SU-DHL-6 (cell line): ENCODE measurements at regions not wholly inside any gene's neighbourhood (a gene's known extent, or its start where the extent isn't known, plus 50 kb on each side); places are given as distances from the start of the nearest gene placed in this dataset.

ENCODE experiments used
- H2AFZ ChIP-seq: fragments of 200-600 bp; sonication (generic); 2 replicates; pipeline ENCODE4 v1.6.1; 2014; ENCODE audit warnings: low read depth, mild to moderate bottlenecking, moderate library complexity, mixed read lengths, antibody characterized with exemption, low read length; ENCODE audit not compliant: severe bottlenecking
- H3F3A ChIP-seq: fragments of 200-600 bp; shearing (Covaris generic); 2 replicates; pipeline ENCODE4 v1.6.0; 2016; ENCODE audit warnings: antibody characterized with exemption, mild to moderate bottlenecking; ENCODE audit not compliant: insufficient read depth
- H3K27ac ChIP-seq: fragments of 200-600 bp; sonication (generic); 2 replicates; pipeline ENCODE4 v1.5.1; 2016; ENCODE audit warnings: low read depth, mild to moderate bottlenecking, low read length, moderate library complexity, mixed read lengths
- H3K27me3 ChIP-seq: fragments of 200-600 bp; sonication (generic), shearing (Covaris generic); 2 replicates; pipeline ENCODE4 v1.6.0; 2014; ENCODE audit warnings: mild to moderate bottlenecking, low read length
- H3K36me3 ChIP-seq: fragments of 200-600 bp; sonication (generic); 2 replicates; pipeline ENCODE4 v1.6.1; 2014; ENCODE audit warnings: mild to moderate bottlenecking, low read length, mixed read lengths
- H3K4me2 ChIP-seq: fragments of 300-600, 200-600 bp; shearing (Covaris generic), sonication (generic); 2 replicates; pipeline ENCODE4 v1.6.0; 2014; ENCODE audit warnings: low read length, low read depth, mild to moderate bottlenecking; ENCODE audit not compliant: poor library complexity, severe bottlenecking
- H3K4me3 ChIP-seq: fragments of 200-600 bp; sonication (generic); 2 replicates; pipeline ENCODE4 v1.5.1; 2014; ENCODE audit warnings: antibody characterized with exemption, low read length, mild to moderate bottlenecking, mixed read lengths; ENCODE audit not compliant: insufficient read depth, poor library complexity, severe bottlenecking
- H3K79me2 ChIP-seq: fragments of 200-600 bp; sonication (generic); 2 replicates; pipeline ENCODE4 v1.6.1; 2014; ENCODE audit warnings: mild to moderate bottlenecking, low read length, moderate library complexity; ENCODE audit not compliant: insufficient read depth
- H3K9ac ChIP-seq: fragments of 200-600 bp; sonication (generic); 2 replicates; pipeline ENCODE4 v1.7.0; 2014; ENCODE audit warnings: mild to moderate bottlenecking, low read length
- H3K9me2 ChIP-seq: fragments of 200-600 bp; sonication (generic); replicated peaks from 2 replicates; pipeline ENCODE4 v1.6.1; 2014; ENCODE audit warnings: low read length; ENCODE audit not compliant: insufficient read depth
- H3K9me3 ChIP-seq: fragments of 200-600 bp; sonication (generic); 2 replicates; pipeline ENCODE4 v1.6.1; 2014; ENCODE audit warnings: low read length, mixed read lengths; ENCODE audit not compliant: insufficient read depth
- H4K20me1 ChIP-seq: fragments of 200-600 bp; sonication (generic); 2 replicates; pipeline ENCODE4 v1.6.1; 2014; ENCODE audit warnings: low read depth, mild to moderate bottlenecking, antibody characterized with exemption, low read length, moderate library complexity, mixed read lengths
- CTCF ChIP-seq: fragments of 200-600 bp; sonication (generic); IDR thresholded peaks from one replicate; pipeline ENCODE4 v1.5.1; 2017; ENCODE audit warnings: antibody characterized with exemption, mild to moderate bottlenecking, low read length, moderate library complexity; ENCODE audit not compliant: insufficient read depth, poor library complexity, severe bottlenecking
- EZH2phosphoT487 ChIP-seq: fragments of 200-600 bp; sonication (generic), shearing (Covaris generic); conservative IDR thresholded peaks from 2 replicates; pipeline ENCODE4 v1.6.1; 2018; ENCODE audit warnings: mild to moderate bottlenecking, antibody characterized with exemption, low read length, moderate library complexity, mixed read lengths

DNA sequence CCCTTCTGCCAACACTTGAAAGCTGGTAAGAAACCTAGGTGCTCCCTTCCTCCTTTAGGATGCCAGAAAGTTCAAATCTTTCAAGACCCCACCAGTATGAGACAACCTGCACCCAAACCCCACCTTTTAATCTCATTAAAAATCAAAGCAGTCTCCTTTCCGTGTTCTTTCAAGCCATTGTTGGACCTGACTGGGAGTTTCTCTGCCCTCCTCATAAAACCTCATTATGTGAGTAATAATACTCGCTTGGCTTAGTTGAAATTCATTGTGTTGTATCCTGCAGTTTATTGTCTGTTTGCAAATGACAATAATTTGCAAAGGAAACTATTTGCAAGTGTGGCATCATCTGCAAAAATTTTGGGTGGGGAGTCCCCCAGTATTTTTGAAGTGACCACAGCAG, 133.2 kb upstream of the VEGFC start:
- H3K36me3 ChIP-seq, result no peaks in the 10 kb centered on the region
- no peak overlapping the region for H3K4me3 ChIP-seq
- no peaks in the 10 kb centered on the region for H3F3A ChIP-seq
- no peaks in the 10 kb centered on the region for H4K20me1 ChIP-seq
- no peak overlapping the region for H3K9ac ChIP-seq
- H3K4me2 ChIP-seq, result no peak overlapping the region
- H2AFZ ChIP-seq, result no peak overlapping the region
- no peaks in the 10 kb centered on the region for H3K9me2 ChIP-seq
- TF ChIP-seq EZH2phosphoT487 (no peak), CTCF (no peak)
- H3K9me3 ChIP-seq, result no peaks in the 10 kb centered on the region
- H3K27me3 ChIP-seq, result no peaks in the 10 kb centered on the region
- H3K27ac ChIP-seq, result no peak overlapping the region
- no peaks in the 10 kb centered on the region for H3K79me2 ChIP-seq

GRCh38 chr4:176927117-176927516, 134.4 kb upstream of the VEGFC start:
- Histone ChIP-seq H3F3A (no peaks in the 10 kb centered on the region), H3K9me3 (no peaks in the 10 kb centered on the region), H4K20me1 (no peaks in the 10 kb centered on the region), H3K27me3 (no peaks in the 10 kb centered on the region), H3K27ac (no peak overlapping the region), H3K79me2 (no peaks in the 10 kb centered on the region), H3K4me3 (no peak overlapping the region), H3K36me3 (no peaks in the 10 kb centered on the region), H3K9ac (no peak overlapping the region), H3K9me2 (no peaks in the 10 kb centered on the region), H2AFZ (no peak overlapping the region), H3K4me2 (no peak overlapping the region)
- TF ChIP-seq EZH2phosphoT487 (no peak), CTCF (no peak)

DNA sequence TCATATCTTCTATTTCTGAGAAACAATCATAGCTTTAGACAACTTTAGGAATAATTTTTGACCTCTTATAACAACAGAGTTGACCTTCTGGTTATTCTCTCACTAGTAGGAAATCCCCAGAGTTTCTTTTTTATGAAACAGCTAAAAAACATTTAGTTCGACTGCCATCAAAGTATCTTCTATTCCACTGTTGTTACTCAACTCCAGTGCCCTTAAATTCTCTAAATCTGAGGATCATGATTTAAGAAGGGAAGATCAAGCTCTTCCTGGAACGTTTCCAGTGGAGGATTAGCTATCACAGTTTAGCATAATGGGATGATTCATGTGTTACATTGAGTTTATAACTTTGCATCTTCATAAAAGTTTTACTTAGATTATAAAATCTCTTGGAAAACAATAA, 134.9 kb upstream of the VEGFC start:
- Histone ChIP-seq H3K36me3 (no peaks in the 10 kb centered on the region), H3K4me2 (no peak overlapping the region), H3K27me3 (no peaks in the 10 kb centered on the region), H3K4me3 (no peak overlapping the region), H4K20me1 (no peaks in the 10 kb centered on the region), H3K27ac (no peak overlapping the region), H2AFZ (no peak overlapping the region), H3F3A (no peaks in the 10 kb centered on the region), H3K9me3 (no peaks in the 10 kb centered on the region), H3K79me2 (no peaks in the 10 kb centered on the region), H3K9ac (no peak overlapping the region), H3K9me2 (no peaks in the 10 kb centered on the region)
- TF ChIP-seq EZH2phosphoT487, result no peak
- TF ChIP-seq CTCF, result no peak

GRCh38 chr4:176939445-176939844, 146.7 kb upstream of the VEGFC start:
- Histone ChIP-seq H3K9me2 (no peaks in the 10 kb centered on the region), H4K20me1 (no peaks in the 10 kb centered on the region), H3F3A (no peaks in the 10 kb centered on the region), H3K36me3 (no peaks in the 10 kb centered on the region), H3K9me3 (no peaks in the 10 kb centered on the region), H3K27me3 (no peaks in the 10 kb centered on the region), H2AFZ (no peak overlapping the region), H3K79me2 (no peaks in the 10 kb centered on the region), H3K27ac (no peak overlapping the region), H3K4me2 (no peak overlapping the region), H3K4me3 (no peak overlapping the region), H3K9ac (no peak overlapping the region)
- no peak for TF ChIP-seq CTCF
- no peak for TF ChIP-seq EZH2phosphoT487
